ENCODE measurements at regions not wholly inside any gene's neighbourhood (a gene's known extent, or its start where the extent isn't known, plus 50 kb on each side); places are given as distances from the start of the nearest gene placed in this dataset.

DNA sequence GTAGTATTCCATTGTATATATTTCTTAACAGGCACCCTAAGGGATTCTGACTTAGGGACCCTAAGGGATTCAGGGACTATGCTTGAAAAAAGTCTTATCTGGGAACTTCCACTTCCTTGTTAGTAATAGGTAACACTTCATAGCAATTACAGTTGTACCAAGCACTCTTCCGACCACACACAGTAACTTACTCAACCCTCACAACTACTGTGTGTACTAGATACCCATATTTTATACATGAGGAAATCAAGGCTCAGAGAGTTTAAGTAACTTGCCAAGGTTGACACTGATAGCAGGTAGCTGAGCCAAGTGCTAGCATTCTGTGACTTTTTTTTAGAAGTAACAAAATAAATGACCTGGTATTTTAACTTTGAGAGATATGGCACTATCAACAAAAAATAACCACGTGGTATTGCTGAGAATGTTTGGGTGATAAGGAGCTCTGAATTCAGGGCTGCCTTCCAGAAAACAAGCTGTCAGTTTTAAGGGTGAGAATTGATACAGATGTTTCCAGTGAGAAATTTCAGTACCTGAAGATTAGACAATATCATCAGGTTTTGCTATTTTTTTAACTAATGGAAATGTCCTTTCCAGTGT is 210.3 kb upstream of the SUCLG2 start:
- intact Hi-C loops (cut with DNase I): no loop called here
- DNase-seq (ENCODE audit: low spot score): no peak
- no peak for ATAC-seq

GRCh38 chr3:67863869-67864268 is 209.5 kb upstream of the SUCLG2 start:
- ATAC-seq: no peak
- intact Hi-C loops (cut with DNase I): no loop called here
- no peak for DNase-seq (ENCODE audit: low spot score)

GRCh38 chr3:67860429-67860828 is 206.0 kb upstream of the SUCLG2 start:
- ATAC-seq: no peak
- intact Hi-C loops (cut with DNase I): no loop called here
- no peak for DNase-seq (ENCODE audit: low spot score)

DNA sequence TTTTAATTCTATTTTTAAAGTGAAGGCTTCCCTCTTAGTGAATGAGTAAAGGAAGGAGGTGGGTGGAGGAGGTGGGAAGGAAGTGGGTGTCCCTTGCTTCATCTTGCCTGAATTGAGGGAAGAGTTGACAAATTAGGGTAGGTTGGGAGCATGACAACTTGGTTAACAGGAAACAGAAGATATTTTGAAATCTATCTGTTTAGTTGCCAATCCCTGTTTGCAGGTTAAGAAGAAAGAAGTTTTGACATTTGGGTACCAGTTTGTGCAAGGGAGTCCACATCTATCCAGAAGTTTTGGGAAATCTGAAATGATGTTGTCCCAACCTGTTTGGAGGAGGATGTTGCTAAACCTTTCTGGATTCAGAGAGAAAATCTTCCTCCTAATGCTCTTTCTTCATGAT is 204.1 kb upstream of the SUCLG2 start:
- DNase-seq (ENCODE audit: low spot score) (no peak), ATAC-seq (no peak)
- intact Hi-C loops (cut with DNase I): no loop called here

- DNase-seq (ENCODE audit: low spot score) (no peak), ATAC-seq (no peak)
- intact Hi-C loops (cut with DNase I): no loop called here
Measured at GRCh38 chr3:67856718-67857117, 202.3 kb upstream of the SUCLG2 start.

DNA sequence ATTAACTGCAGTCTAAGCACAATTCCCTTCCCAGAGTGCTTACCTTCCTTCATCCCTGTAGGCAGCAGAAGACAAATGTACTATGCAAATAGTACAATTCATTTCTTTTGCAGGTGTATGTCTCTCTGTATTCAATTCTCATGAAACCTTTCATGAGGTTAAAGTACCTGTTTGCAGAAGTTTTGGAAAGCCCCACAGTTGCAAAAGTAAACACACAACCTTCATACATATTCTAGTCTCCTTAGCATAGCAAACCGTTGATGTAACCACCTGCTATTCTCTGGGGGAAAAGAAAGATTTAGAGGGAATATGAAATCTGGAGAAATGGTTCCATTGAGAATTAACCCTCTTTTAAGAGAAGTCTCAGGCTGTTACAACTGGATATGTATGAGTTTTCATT is 200.3 kb upstream of the SUCLG2 start:
- DNase-seq (ENCODE audit: low spot score): no peak
- intact Hi-C loops (cut with DNase I): no loop called here
- no peak for ATAC-seq

GRCh38 chr3:67853520-67853919 is 199.1 kb upstream of the SUCLG2 start:
- intact Hi-C loops (cut with DNase I): no loop called here
- no peak for ATAC-seq
- no peak for DNase-seq (ENCODE audit: low spot score)

DNA sequence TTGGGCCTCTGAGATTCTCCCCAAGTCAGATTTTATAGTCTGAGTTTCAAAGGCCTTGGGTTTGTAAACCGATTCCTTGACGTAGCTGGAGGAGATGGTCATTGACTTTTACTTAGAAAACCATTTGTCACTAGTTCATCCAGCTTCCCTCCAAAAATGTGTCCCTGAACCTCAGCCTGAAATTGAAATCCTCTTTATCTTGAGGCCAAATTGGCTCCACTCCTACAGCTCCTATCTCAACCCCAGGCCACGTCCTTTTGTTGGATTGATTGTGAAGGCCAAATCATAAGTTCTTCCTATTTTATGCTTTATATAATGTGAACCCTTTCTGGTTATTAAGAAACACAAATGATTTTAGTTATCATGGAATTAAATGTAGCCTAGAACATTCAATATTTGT is 193.9 kb upstream of the SUCLG2 start:
- DNase-seq (ENCODE audit: low spot score) (no peak), ATAC-seq (no peak)
- intact Hi-C loops (cut with DNase I): no loop called here

GRCh38 chr3:67846166-67846565 is 191.8 kb upstream of the SUCLG2 start:
- DNase-seq (ENCODE audit: low spot score): no peak
- ATAC-seq: no peak
- intact Hi-C loops (cut with DNase I): no loop called here

DNA sequence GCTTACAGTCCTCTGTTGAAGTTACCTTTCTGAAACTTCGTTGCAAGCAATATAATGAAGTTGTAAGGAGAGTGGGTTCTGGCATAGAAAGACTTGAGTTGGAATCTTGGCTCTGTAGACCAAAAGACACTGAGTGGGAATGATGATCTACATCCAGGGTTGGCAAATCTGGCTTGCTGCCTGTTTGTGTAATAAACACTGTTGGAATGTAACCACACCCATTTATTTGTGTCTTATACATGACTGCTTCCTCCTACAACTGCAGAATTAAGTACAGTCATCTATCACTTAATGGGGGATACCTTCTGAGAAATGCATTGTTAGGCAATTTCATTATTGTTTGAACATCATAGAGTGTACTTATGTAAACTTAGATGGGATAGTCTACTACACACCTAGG is 178.4 kb upstream of the SUCLG2 start:
- DNase-seq (ENCODE audit: low spot score) (no peak), ATAC-seq (no peak)
- intact Hi-C loops (cut with DNase I): no loop called here

GRCh38 chr3:67831262-67831661 is 176.8 kb upstream of the SUCLG2 start:
- intact Hi-C loops (cut with DNase I): no loop called here
- ATAC-seq (no peak), DNase-seq (ENCODE audit: low spot score) (no peak)

DNA sequence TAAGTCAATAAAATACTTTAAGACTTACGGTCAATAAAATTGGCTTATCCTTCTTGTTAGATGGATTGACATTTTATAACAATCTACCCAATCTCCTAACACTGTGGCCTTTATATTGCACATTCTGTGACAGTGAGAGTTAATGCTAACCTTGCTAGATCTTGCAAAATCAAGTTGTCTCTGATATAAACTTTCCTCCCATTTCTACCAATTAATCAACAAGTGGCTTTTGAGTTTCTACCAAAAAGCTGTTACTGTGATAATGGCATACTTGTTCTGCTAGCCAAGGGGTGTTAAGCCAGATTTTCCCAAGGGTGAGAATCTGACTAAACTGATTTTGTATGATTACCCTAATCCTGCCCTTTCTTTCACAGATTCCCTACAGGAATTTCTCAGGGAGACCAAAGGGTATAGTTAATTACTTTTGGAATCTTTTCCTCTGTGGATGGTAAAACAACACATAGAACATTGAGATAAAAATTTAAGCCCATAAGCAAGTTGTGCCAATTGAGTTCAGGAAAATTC is 174.1 kb upstream of the SUCLG2 start:
- intact Hi-C loops (cut with DNase I): no loop called here
- ATAC-seq: no peak
- DNase-seq (ENCODE audit: low spot score): no peak

- intact Hi-C loops (cut with DNase I): no loop called here
- DNase-seq (ENCODE audit: low spot score): no peak
- ATAC-seq: no peak
Measured at GRCh38 chr3:67821135-67821534, 166.7 kb upstream of the SUCLG2 start.

DNA sequence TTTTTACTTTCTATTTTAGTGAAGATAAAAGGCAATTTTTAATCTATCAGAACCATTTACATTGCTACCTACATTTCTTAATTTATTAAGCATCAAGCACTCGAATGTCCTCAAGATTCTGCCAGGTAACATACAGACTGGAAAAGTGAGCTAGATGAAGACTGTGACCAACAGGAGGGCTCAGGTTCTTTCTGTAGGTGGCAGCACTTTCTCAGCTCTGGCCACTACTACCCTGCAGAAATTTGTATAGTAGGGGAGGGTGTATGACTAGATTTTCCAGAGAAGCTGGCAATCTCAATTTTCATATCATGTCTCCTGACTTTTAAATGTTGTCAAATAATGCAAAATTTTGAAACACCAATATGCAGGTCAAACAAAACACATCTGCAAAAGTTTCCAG is 165.0 kb upstream of the SUCLG2 start:
- peak; percentile 46 for ATAC-seq
- intact Hi-C loops (cut with DNase I): no loop called here
- no peak for DNase-seq (ENCODE audit: low spot score)

GRCh38 chr3:67809370-67809935 is 155.0 kb upstream of the SUCLG2 start:
- intact Hi-C loops (cut with DNase I): no loop called here

GRCh38 chr3:67808906-67809305 is 154.5 kb upstream of the SUCLG2 start:
- peak; percentile 83 for ATAC-seq
- DNase-seq (ENCODE audit: low spot score): no peak
- intact Hi-C loops (cut with DNase I): no loop called here

More at GRCh38 chr3:67809370-67809935, 155.0 kb upstream of the SUCLG2 start:
- DNase-seq (ENCODE audit: low spot score): no peak
- no peak for ATAC-seq

GRCh38 chr3:67804578-67804977 is 150.2 kb upstream of the SUCLG2 start:
- ATAC-seq: no peak
- DNase-seq (ENCODE audit: low spot score): no peak
- intact Hi-C loops (cut with DNase I): no loop called here

GRCh38 chr3:67804089-67804488 is 149.7 kb upstream of the SUCLG2 start:
- ATAC-seq: no peak
- intact Hi-C loops (cut with DNase I): no loop called here

DNA sequence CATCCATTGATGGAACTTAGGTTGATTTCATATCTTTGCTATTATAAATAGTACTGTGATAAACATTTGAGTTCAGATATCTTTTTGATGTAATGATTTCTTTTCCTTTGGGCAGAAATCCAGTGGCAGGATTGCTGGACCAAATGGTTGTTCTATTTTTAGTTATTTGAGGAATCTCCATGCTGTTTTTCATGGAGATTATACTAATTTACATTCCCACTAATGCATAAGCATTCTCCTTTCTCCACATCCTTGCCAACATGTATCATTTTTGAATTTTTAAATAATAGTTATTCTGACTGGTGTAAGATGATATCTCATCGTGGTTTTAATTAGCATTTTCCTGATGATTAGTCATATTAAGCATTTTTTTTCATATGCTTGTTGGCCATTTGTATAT is 144.0 kb upstream of the SUCLG2 start:
- intact Hi-C loops (cut with DNase I): no loop called here
- DNase-seq (ENCODE audit: low spot score) (no peak), ATAC-seq (no peak)

More at GRCh38 chr3:67804089-67804488, 149.7 kb upstream of the SUCLG2 start:
- DNase-seq (ENCODE audit: low spot score): no peak

DNA sequence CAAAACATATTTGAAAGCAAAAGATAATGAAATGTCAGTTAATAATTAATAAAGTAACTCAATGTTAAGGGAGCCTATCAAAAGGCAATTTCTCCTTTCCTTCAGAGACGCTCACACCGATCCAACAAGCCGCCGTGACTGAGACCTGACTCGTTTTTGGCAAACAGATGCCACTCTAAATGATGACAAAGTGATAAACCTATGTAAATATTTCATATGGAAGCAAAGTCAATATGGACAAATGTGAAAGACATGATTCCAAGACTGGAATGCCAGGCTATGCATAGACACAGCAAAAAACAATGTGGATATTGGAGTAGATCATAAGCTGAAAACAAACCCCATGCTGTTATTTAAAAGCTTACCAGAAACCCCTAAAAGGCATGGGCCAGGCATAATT is 137.2 kb upstream of the SUCLG2 start:
- intact Hi-C loops (cut with DNase I): no loop called here
- ATAC-seq: no peak

GRCh38 chr3:67790043-67790442 is 135.6 kb upstream of the SUCLG2 start:
- intact Hi-C loops (cut with DNase I): no loop called here
- DNase-seq (ENCODE audit: low spot score) (no peak), ATAC-seq (peak; percentile 49)

More for the DNA sequence above, 137.2 kb upstream of the SUCLG2 start:
- DNase-seq (ENCODE audit: low spot score): no peak

Data from sciatic nerve (tissue), 2 donors.